ENCODE measurements at regions not wholly inside any gene's neighbourhood (a gene's known extent, or its start where the extent isn't known, plus 50 kb on each side); places are given as distances from the start of the nearest gene placed in this dataset.

DNA sequence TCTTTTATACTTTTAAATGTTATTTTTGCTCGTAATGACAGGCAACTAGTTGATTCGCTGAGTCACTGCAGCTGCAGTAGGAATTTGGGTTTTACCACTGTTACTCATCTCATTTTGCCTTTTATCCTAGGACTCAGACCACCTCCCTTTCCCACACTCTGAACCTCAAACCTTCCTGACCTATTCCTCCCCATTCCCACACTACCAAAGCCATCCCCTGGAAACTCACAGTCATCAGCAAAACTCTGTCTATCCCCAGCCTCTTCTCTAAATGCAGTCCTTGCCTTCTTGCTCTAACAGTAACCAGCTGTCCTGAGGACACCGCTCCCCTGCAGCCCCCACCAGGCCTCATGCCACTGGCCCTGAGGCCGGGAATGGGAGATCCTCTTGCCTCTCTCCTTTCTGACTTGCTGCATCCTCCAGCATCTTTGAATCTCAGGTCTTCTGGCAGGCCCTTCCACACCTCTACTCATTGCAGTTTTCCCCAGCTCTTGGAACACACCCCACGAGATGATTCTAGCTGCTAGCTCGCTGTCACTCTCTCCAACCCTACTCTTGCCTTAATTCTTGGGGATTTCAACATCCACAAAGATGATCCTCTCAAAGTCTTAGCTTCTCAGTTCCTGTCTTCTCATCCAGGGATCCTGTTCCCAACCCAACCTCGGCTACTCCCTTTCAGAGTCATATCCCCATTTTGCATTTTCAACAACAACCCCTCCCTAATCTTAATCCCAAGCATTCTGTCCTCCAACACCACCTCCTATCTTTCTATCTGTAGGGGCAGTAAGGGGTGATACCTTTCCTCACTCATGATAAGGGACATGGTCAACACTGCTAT lies 55.9 kb upstream of the C3orf80 start:
- TF ChIP-seq, protein P1, sequence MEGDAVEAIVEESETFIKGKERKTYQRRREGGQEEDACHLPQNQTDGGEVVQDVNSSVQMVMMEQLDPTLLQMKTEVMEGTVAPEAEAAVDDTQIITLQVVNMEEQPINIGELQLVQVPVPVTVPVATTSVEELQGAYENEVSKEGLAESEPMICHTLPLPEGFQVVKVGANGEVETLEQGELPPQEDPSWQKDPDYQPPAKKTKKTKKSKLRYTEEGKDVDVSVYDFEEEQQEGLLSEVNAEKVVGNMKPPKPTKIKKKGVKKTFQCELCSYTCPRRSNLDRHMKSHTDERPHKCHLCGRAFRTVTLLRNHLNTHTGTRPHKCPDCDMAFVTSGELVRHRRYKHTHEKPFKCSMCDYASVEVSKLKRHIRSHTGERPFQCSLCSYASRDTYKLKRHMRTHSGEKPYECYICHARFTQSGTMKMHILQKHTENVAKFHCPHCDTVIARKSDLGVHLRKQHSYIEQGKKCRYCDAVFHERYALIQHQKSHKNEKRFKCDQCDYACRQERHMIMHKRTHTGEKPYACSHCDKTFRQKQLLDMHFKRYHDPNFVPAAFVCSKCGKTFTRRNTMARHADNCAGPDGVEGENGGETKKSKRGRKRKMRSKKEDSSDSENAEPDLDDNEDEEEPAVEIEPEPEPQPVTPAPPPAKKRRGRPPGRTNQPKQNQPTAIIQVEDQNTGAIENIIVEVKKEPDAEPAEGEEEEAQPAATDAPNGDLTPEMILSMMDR (conservative IDR thresholded peaks at IDR 0.05; ENCODE audit: low read depth, low read length), result no peak
- TF ChIP-seq POLR2A (IDR thresholded peaks at IDR 0.05; ENCODE audit: low read depth, low read length) (no peak), RCOR1 (IDR thresholded peaks at IDR 0.05; ENCODE audit: insufficient replicate concordance, low read length) (no peak)
- TF ChIP-seq, protein P2, sequence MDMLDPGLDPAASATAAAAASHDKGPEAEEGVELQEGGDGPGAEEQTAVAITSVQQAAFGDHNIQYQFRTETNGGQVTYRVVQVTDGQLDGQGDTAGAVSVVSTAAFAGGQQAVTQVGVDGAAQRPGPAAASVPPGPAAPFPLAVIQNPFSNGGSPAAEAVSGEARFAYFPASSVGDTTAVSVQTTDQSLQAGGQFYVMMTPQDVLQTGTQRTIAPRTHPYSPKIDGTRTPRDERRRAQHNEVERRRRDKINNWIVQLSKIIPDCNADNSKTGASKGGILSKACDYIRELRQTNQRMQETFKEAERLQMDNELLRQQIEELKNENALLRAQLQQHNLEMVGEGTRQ (IDR thresholded peaks at IDR 0.05; ENCODE audit: low read depth, low read length), result no peak

Measured in IMR-90 (cell line).